ENCODE measurements at regions not wholly inside any gene's neighbourhood (a gene's known extent, or its start where the extent isn't known, plus 50 kb on each side); places are given as distances from the start of the nearest gene placed in this dataset.

GRCh38 chr16:80323808-80324195, 217.0 kb upstream of the DYNLRB2 start:
- H3K9me3 ChIP-seq (ENCODE audit: control insufficient read depth, low read depth, low read length) = no peaks in the 10 kb centered on the region
- no peaks in the 10 kb centered on the region for H3K27me3 ChIP-seq (ENCODE audit: insufficient read depth, low read length)
- peaks cover 4% of the 10 kb centered on the region for H3K4me1 ChIP-seq (ENCODE audit: insufficient read depth, low read length)
- H3K79me2 ChIP-seq (ENCODE audit: insufficient read depth, low read length) = no peaks in the 10 kb centered on the region
- H3K23me2 ChIP-seq (ENCODE audit: insufficient read length, low read depth, low read length, poor library complexity, severe bottlenecking) = no peaks in the 10 kb centered on the region
- Mint-ChIP-seq H3K4me3 (no peak overlapping the region), H3K4me1 (peaks cover 16 to 17% of the 10 kb centered on the region in 2 experiments), H3K27me3 (ENCODE audit: low read depth) (peaks cover 4% of the 10 kb centered on the region; the same call in 1 of the 2 replicates), H3K27ac (peak overlapping the region in 2 of 3 experiments; percentile 20 to 78; a peak in 1 of 7 replicates), H3K9me3 (no peaks in the 10 kb centered on the region), H3K36me3 (ENCODE audit: insufficient read depth in 1 of 3, low read depth in 3 of 3) (no peaks in the 10 kb centered on the region)
- no peak overlapping the region for H3K9ac ChIP-seq (ENCODE audit: extremely low read depth, insufficient read length, low read length)
- TF ChIP-seq CTCF (conservative IDR thresholded peaks at IDR 0.05) = no peak
- H3K4ac ChIP-seq (ENCODE audit: low read depth, low read length) = no peak overlapping the region
- H2BK12ac ChIP-seq (ENCODE audit: insufficient read length, low read depth, low read length) = peak overlapping the region; percentile 80
- no peak overlapping the region for H3K56ac ChIP-seq (ENCODE audit: insufficient read length, low read depth, low read length)
- no CpG with 5 or more reads among the region's 3 CpGs for WGBS (ENCODE audit: extremely low coverage, insufficient read length, low lambda C conversion rate)
- no peak overlapping the region for H2BK15ac ChIP-seq (ENCODE audit: low read depth, low read length)
- peak overlapping the region; percentile 82 for H3K18ac ChIP-seq (ENCODE audit: insufficient read length, low read depth, low read length)
- no peak overlapping the region for H4K8ac ChIP-seq (replicated peaks; ENCODE audit: insufficient read length, low read depth, low read length)
- H2AFZ ChIP-seq (ENCODE audit: low read length) = no peak overlapping the region
- H2BK20ac ChIP-seq (ENCODE audit: low read depth, low read length, poor library complexity, severe bottlenecking) = no peak overlapping the region
- H3K27ac ChIP-seq (ENCODE audit: insufficient read length, low read depth, low read length) = no peak overlapping the region
- no peak overlapping the region for H2AK5ac ChIP-seq (ENCODE audit: insufficient read length, low read length)
- peak; percentile 31 for DNase-seq
- no peak overlapping the region for H2BK5ac ChIP-seq (ENCODE audit: insufficient read length, low read length)
- H3K14ac ChIP-seq (ENCODE audit: insufficient read depth, low read length) = peak overlapping the region; percentile 58; the same call in 1 of the 2 replicates
- no peak overlapping the region for H2BK120ac ChIP-seq (ENCODE audit: low read depth, low read length, poor library complexity, severe bottlenecking)
- no peak overlapping the region for H4K91ac ChIP-seq (ENCODE audit: insufficient read length, low read depth, low read length)
- H4K20me1 ChIP-seq (ENCODE audit: control insufficient read depth, insufficient read depth, insufficient read length) = no peaks in the 10 kb centered on the region
- no peak overlapping the region for H4K5ac ChIP-seq (ENCODE audit: insufficient read length, low read depth, low read length)
- H3K4me2 ChIP-seq (ENCODE audit: insufficient read depth, insufficient read length, low read length) = no peak overlapping the region
- H3K79me1 ChIP-seq (ENCODE audit: insufficient read depth, low read depth, low read length, poor library complexity, severe bottlenecking) = no peaks in the 10 kb centered on the region
- H3K23ac ChIP-seq (ENCODE audit: insufficient read length, low read depth, low read length) = no peak overlapping the region
- H3T11ph ChIP-seq (ENCODE audit: low read length) = no peak overlapping the region

Data from H9 (cell line).